ENCODE measurements at regions not wholly inside any gene's neighbourhood (a gene's known extent, or its start where the extent isn't known, plus 50 kb on each side); places are given as distances from the start of the nearest gene placed in this dataset.

GRCh38 chr1:239297910-239298309 lies 88.5 kb upstream of the CHRM3 start:
- H3K36me3 Mint-ChIP-seq, result no peaks in the 10 kb centered on the region
- TF ChIP-seq CTCF (IDR thresholded peaks at IDR 0.05; ENCODE audit: unreplicated experiment), result no peak
- no peak overlapping the region for H3K27ac Mint-ChIP-seq
- no peaks in the 10 kb centered on the region for H3K27me3 Mint-ChIP-seq (ENCODE audit: low read depth)
- H3K4me3 Mint-ChIP-seq, result no peak overlapping the region
- no peaks in the 10 kb centered on the region for H3K9me3 Mint-ChIP-seq
- peaks cover 16% of the 10 kb centered on the region for H3K4me1 Mint-ChIP-seq
- DNase-seq (ENCODE audit: low spot score in 2 of 2, unreplicated experiment in 2 of 2), result no peak

GRCh38 chr1:239293350-239294110 lies 92.8 kb upstream of the CHRM3 start:
- H3K27me3 Mint-ChIP-seq (ENCODE audit: low read depth), result no peaks in the 10 kb centered on the region
- TF ChIP-seq CTCF (IDR thresholded peaks at IDR 0.05; ENCODE audit: unreplicated experiment), result no peak
- H3K27ac Mint-ChIP-seq, result no peak overlapping the region
- H3K9me3 Mint-ChIP-seq, result no peaks in the 10 kb centered on the region
- H3K36me3 Mint-ChIP-seq, result no peaks in the 10 kb centered on the region
- H3K4me1 Mint-ChIP-seq, result peaks cover 20% of the 10 kb centered on the region
- DNase-seq (ENCODE audit: low spot score in 2 of 2, unreplicated experiment in 2 of 2), result no peak
- no peak overlapping the region for H3K4me3 Mint-ChIP-seq

- no peak overlapping the region for H3K27ac Mint-ChIP-seq
- no peaks in the 10 kb centered on the region for H3K36me3 Mint-ChIP-seq
- no peak for DNase-seq (ENCODE audit: low spot score in 2 of 2, unreplicated experiment in 2 of 2)
- TF ChIP-seq CTCF (IDR thresholded peaks at IDR 0.05; ENCODE audit: unreplicated experiment), result no peak
- peaks cover 17% of the 10 kb centered on the region for H3K9me3 Mint-ChIP-seq
- H3K27me3 Mint-ChIP-seq (ENCODE audit: low read depth), result no peaks in the 10 kb centered on the region
- peaks cover 24% of the 10 kb centered on the region for H3K4me1 Mint-ChIP-seq
- H3K4me3 Mint-ChIP-seq, result no peak overlapping the region
Measured at GRCh38 chr1:239288820-239289554, 97.4 kb upstream of the CHRM3 start.

- DNase-seq (ENCODE audit: low spot score in 2 of 2, unreplicated experiment in 2 of 2), result no peak
- Mint-ChIP-seq H3K9me3 (peaks cover 17% of the 10 kb centered on the region), H3K36me3 (no peaks in the 10 kb centered on the region), H3K4me1 (peaks cover 21% of the 10 kb centered on the region), H3K27me3 (ENCODE audit: low read depth) (no peaks in the 10 kb centered on the region), H3K4me3 (no peak overlapping the region), H3K27ac (no peak overlapping the region)
- TF ChIP-seq CTCF (IDR thresholded peaks at IDR 0.05; ENCODE audit: unreplicated experiment), result no peak
Measured at GRCh38 chr1:239287296-239287695, 99.1 kb upstream of the CHRM3 start.

- H3K4me1 Mint-ChIP-seq, result peaks cover 10% of the 10 kb centered on the region
- TF ChIP-seq CTCF (IDR thresholded peaks at IDR 0.05; ENCODE audit: unreplicated experiment), result no peak
Measured at GRCh38 chr1:239283216-239283615, 103.2 kb upstream of the CHRM3 start.

More at GRCh38 chr1:239283216-239283615, 103.2 kb upstream of the CHRM3 start:
- Mint-ChIP-seq H3K27ac (no peak overlapping the region), H3K4me3 (no peak overlapping the region), H3K36me3 (no peaks in the 10 kb centered on the region), H3K9me3 (peaks cover 17% of the 10 kb centered on the region), H3K27me3 (ENCODE audit: low read depth) (no peaks in the 10 kb centered on the region)
- DNase-seq (ENCODE audit: low spot score in 2 of 2, unreplicated experiment in 2 of 2), result no peak

All from mesothelial cell of epicardium (in vitro differentiated cells).